ENCODE measurements at regions not wholly inside any gene's neighbourhood (a gene's known extent, or its start where the extent isn't known, plus 50 kb on each side); places are given as distances from the start of the nearest gene placed in this dataset.

DNA sequence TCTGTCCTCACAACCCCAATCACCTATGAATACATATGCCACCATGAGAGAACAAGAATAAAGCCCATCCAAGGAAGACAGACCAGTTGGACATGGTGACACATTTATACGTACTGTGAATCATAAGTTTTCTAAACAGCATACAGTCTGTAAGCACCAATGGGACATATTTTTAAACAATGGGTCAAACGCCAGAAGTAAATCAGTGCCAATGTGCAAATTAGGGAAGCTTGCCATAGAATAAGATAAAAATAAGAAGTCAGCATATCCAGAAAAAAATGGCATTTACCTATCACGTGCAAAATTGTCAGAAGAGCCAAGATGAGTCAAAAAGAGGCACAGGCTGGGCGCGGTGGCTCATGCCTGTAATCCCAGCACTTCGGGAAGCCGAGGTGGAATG lies 910.4 kb downstream of the SORCS1 start (continued):
- TF ChIP-seq, protein P1, sequence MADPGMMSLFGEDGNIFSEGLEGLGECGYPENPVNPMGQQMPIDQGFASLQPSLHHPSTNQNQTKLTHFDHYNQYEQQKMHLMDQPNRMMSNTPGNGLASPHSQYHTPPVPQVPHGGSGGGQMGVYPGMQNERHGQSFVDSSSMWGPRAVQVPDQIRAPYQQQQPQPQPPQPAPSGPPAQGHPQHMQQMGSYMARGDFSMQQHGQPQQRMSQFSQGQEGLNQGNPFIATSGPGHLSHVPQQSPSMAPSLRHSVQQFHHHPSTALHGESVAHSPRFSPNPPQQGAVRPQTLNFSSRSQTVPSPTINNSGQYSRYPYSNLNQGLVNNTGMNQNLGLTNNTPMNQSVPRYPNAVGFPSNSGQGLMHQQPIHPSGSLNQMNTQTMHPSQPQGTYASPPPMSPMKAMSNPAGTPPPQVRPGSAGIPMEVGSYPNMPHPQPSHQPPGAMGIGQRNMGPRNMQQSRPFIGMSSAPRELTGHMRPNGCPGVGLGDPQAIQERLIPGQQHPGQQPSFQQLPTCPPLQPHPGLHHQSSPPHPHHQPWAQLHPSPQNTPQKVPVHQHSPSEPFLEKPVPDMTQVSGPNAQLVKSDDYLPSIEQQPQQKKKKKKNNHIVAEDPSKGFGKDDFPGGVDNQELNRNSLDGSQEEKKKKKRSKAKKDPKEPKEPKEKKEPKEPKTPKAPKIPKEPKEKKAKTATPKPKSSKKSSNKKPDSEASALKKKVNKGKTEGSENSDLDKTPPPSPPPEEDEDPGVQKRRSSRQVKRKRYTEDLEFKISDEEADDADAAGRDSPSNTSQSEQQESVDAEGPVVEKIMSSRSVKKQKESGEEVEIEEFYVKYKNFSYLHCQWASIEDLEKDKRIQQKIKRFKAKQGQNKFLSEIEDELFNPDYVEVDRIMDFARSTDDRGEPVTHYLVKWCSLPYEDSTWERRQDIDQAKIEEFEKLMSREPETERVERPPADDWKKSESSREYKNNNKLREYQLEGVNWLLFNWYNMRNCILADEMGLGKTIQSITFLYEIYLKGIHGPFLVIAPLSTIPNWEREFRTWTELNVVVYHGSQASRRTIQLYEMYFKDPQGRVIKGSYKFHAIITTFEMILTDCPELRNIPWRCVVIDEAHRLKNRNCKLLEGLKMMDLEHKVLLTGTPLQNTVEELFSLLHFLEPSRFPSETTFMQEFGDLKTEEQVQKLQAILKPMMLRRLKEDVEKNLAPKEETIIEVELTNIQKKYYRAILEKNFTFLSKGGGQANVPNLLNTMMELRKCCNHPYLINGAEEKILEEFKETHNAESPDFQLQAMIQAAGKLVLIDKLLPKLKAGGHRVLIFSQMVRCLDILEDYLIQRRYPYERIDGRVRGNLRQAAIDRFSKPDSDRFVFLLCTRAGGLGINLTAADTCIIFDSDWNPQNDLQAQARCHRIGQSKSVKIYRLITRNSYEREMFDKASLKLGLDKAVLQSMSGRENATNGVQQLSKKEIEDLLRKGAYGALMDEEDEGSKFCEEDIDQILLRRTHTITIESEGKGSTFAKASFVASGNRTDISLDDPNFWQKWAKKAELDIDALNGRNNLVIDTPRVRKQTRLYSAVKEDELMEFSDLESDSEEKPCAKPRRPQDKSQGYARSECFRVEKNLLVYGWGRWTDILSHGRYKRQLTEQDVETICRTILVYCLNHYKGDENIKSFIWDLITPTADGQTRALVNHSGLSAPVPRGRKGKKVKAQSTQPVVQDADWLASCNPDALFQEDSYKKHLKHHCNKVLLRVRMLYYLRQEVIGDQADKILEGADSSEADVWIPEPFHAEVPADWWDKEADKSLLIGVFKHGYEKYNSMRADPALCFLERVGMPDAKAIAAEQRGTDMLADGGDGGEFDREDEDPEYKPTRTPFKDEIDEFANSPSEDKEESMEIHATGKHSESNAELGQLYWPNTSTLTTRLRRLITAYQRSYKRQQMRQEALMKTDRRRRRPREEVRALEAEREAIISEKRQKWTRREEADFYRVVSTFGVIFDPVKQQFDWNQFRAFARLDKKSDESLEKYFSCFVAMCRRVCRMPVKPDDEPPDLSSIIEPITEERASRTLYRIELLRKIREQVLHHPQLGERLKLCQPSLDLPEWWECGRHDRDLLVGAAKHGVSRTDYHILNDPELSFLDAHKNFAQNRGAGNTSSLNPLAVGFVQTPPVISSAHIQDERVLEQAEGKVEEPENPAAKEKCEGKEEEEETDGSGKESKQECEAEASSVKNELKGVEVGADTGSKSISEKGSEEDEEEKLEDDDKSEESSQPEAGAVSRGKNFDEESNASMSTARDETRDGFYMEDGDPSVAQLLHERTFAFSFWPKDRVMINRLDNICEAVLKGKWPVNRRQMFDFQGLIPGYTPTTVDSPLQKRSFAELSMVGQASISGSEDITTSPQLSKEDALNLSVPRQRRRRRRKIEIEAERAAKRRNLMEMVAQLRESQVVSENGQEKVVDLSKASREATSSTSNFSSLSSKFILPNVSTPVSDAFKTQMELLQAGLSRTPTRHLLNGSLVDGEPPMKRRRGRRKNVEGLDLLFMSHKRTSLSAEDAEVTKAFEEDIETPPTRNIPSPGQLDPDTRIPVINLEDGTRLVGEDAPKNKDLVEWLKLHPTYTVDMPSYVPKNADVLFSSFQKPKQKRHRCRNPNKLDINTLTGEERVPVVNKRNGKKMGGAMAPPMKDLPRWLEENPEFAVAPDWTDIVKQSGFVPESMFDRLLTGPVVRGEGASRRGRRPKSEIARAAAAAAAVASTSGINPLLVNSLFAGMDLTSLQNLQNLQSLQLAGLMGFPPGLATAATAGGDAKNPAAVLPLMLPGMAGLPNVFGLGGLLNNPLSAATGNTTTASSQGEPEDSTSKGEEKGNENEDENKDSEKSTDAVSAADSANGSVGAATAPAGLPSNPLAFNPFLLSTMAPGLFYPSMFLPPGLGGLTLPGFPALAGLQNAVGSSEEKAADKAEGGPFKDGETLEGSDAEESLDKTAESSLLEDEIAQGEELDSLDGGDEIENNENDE (IDR thresholded peaks at IDR 0.05; ENCODE audit: insufficient replicate concordance, low read length), result no peak
- no peak for TF ChIP-seq NRF1 (IDR thresholded peaks at IDR 0.05; ENCODE audit: low read depth, low read length)
- TF ChIP-seq ZNF274 (IDR thresholded peaks at IDR 0.05; ENCODE audit: borderline replicate concordance, extremely low read depth, low read length), result no peak
- no peak for TF ChIP-seq KDM4A (IDR thresholded peaks at IDR 0.05; ENCODE audit: low read depth, low read length, severe bottlenecking)
- no peak for TF ChIP-seq BACH1 (IDR thresholded peaks at IDR 0.05; ENCODE audit: low read length)
- TF ChIP-seq, protein P2, sequence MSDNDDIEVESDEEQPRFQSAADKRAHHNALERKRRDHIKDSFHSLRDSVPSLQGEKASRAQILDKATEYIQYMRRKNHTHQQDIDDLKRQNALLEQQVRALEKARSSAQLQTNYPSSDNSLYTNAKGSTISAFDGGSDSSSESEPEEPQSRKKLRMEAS (IDR thresholded peaks at IDR 0.05), result no peak
- TF ChIP-seq NANOG (IDR thresholded peaks at IDR 0.05; ENCODE audit: insufficient read depth, low read depth, low read length, poor library complexity, severe bottlenecking), result no peak
- no peak for TF ChIP-seq KDM1A (IDR thresholded peaks at IDR 0.05; ENCODE audit: borderline replicate concordance, low read length)
- TF ChIP-seq BRCA1 (IDR thresholded peaks at IDR 0.05; ENCODE audit: low read depth, low read length), result no peak
- no peak for TF ChIP-seq BCL11A (IDR thresholded peaks at IDR 0.05; ENCODE audit: low read depth in 2 of 2, low read length in 2 of 2)
- no peak for TF ChIP-seq JUND (IDR thresholded peaks at IDR 0.05; ENCODE audit: low read length)
